Gastroesophageal sphincter (tissue), 3 donors: ENCODE measurements at regions not wholly inside any gene's neighbourhood (a gene's known extent, or its start where the extent isn't known, plus 50 kb on each side); places are given as distances from the start of the nearest gene placed in this dataset.

Experiments
- CTCF ChIP-seq, 4 experiments: fragments of 200-600 bp in 2 of 4; fragments of 450-650 bp in 2 of 4; sonication (generic) in 1 of 4; IDR thresholded peaks; one replicate each; pipeline ENCODE4 v1.5.1; 2017 to 2019; ENCODE audit warnings: antibody characterized with exemption in 4 of 4, mild to moderate bottlenecking in 2 of 4, moderate library complexity in 2 of 4
- EP300 ChIP-seq: sonication (generic); formaldehyde crosslinking; IDR thresholded peaks from one replicate; pipeline ENCODE4 v1.6.1; 2017; ENCODE audit warnings: antibody characterized with exemption, mild to moderate bottlenecking
- POLR2AphosphoS5 ChIP-seq: sonication (generic); formaldehyde crosslinking; IDR thresholded peaks from one replicate; pipeline ENCODE4 v1.6.1; 2017; ENCODE audit warnings: antibody characterized with exemption

DNA sequence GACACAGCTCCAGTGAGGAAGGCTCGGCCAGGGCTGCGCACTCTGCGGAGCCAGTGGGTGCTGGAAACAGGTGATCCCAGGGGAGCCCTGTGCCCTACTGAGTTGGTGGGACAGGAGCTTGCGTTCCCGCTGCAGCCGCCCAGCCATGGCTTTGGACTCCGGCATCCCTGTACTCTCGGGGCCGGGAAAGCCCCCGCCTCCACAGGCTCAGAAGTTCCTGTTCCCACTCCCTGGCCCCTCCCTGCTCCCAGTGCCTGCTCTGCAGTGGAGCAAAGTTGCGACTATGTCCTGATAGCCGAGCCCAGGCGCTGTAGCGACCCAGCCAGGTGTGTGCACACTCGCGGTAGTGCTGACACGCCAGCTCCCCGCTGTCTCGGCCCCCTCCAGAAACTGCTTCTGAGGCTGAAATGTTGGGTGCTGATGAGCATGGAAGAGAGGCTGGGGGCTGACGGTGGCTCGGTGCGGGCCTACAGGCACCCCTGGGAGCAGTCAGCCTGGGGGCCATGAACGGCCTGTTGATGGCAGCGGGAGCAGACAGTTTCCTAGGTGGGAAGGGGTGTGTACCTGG, 344.6 kb upstream of the MGAT4C start:
- no peak for TF ChIP-seq CTCF (IDR thresholded peaks at IDR 0.05)
- TF ChIP-seq POLR2AphosphoS5: no peak
- no peak for TF ChIP-seq EP300
